Activated T-cell treated with anti-CD3 and anti-CD28 coated beads, Interleukin-2, amount 50 U/mL, for 72 hours (primary cell): ENCODE measurements at regions not wholly inside any gene's neighbourhood (a gene's known extent, or its start where the extent isn't known, plus 50 kb on each side); places are given as distances from the start of the nearest gene placed in this dataset.
"Not testable (repeated sequence)": the region's sequence is repeated elsewhere in the genome, so short reads cannot be mapped to it uniquely, and the experiment has no call there.

Experiments used
- ATAC-seq, 2 donors: fragments of 150-1000 bp; cut with Tn5 transposase; replicated peaks in 1 of 2; 2 replicates each; pipeline ENCODE4 v1.10.0; 2021; ENCODE audit warnings: moderate library complexity in 2 of 2, mild to moderate bottlenecking in 1 of 2
- DNase-seq, 2 donors: peaks; one replicate each; pipeline ENCODE4 v3.0.0; 2021 to 2022; ENCODE audit warnings: mixed read lengths in 1 of 2
- H3K27ac Mint-ChIP-seq: one replicate; pipeline ENCODE4 v1.8.0; 2022; ENCODE audit warnings: mild to moderate bottlenecking, moderate library complexity, mixed read lengths
- H3K27me3 Mint-ChIP-seq: one replicate; pipeline ENCODE4 v1.8.0; 2022; ENCODE audit warnings: low read depth, mixed read lengths
- H3K36me3 Mint-ChIP-seq, 2 donors: one replicate each; pipeline ENCODE4 v1.8.0; 2022; ENCODE audit warnings: mixed read lengths in 2 of 2, mild to moderate bottlenecking in 1 of 2; ENCODE audit not compliant: insufficient read depth in 2 of 2
- H3K4me1 Mint-ChIP-seq: one replicate; pipeline ENCODE4 v1.8.0; 2022; ENCODE audit warnings: low read depth, mixed read lengths
- H3K4me3 Mint-ChIP-seq, 2 donors: one replicate each; pipeline ENCODE4 v1.8.0; 2022; ENCODE audit warnings: mild to moderate bottlenecking in 2 of 2, mixed read lengths in 2 of 2, moderate library complexity in 2 of 2
- H3K9me3 Mint-ChIP-seq, 2 donors: one replicate each; pipeline ENCODE4 v1.8.0; 2022; ENCODE audit warnings: mixed read lengths in 2 of 2

GRCh38 chr4:66782751-66783150 lies 762.6 kb downstream of the CENPC start:
- not testable (repeated sequence) for ATAC-seq, H3K4me1 Mint-ChIP-seq, H3K27ac Mint-ChIP-seq, H3K27me3 Mint-ChIP-seq, H3K36me3 Mint-ChIP-seq, H3K4me3 Mint-ChIP-seq, DNase-seq
- H3K9me3 Mint-ChIP-seq, result peaks cover 0 to 10% of the 10 kb centered on the region in 2 donors

GRCh38 chr4:66777097-66777496 lies 768.2 kb downstream of the CENPC start:
- Mint-ChIP-seq H3K4me3 (no peak overlapping the region), H3K36me3 (no peaks in the 10 kb centered on the region), H3K9me3 (peaks cover 0 to 15% of the 10 kb centered on the region in 2 donors), H3K27ac (no peak overlapping the region), H3K4me1 (no peaks in the 10 kb centered on the region), H3K27me3 (no peaks in the 10 kb centered on the region)
- ATAC-seq (no peak), DNase-seq (no peak)

- H3K27ac Mint-ChIP-seq, result no peak overlapping the region
- no peaks in the 10 kb centered on the region for H3K27me3 Mint-ChIP-seq
- no peaks in the 10 kb centered on the region for H3K4me1 Mint-ChIP-seq
- no peak overlapping the region for H3K4me3 Mint-ChIP-seq
- no peaks in the 10 kb centered on the region for H3K36me3 Mint-ChIP-seq
- peaks cover 3 to 12% of the 10 kb centered on the region in 2 donors for H3K9me3 Mint-ChIP-seq
- ATAC-seq (no peak), DNase-seq (no peak)
Measured at GRCh38 chr4:66769441-66769840, 775.9 kb downstream of the CENPC start.

GRCh38 chr4:66767442-66767841 lies 777.9 kb downstream of the CENPC start:
- H3K36me3 Mint-ChIP-seq, result no peaks in the 10 kb centered on the region
- no peak for DNase-seq
- no peaks in the 10 kb centered on the region for H3K4me1 Mint-ChIP-seq
- peaks cover 7 to 14% of the 10 kb centered on the region in 2 donors for H3K9me3 Mint-ChIP-seq
- no peak for ATAC-seq
- no peaks in the 10 kb centered on the region for H3K27me3 Mint-ChIP-seq
- H3K4me3 Mint-ChIP-seq, result no peak overlapping the region
- no peak overlapping the region for H3K27ac Mint-ChIP-seq

GRCh38 chr4:66766557-66766956 lies 778.7 kb downstream of the CENPC start:
- H3K27me3 Mint-ChIP-seq, result no peaks in the 10 kb centered on the region
- no peak for DNase-seq
- peaks cover 6 to 10% of the 10 kb centered on the region in 2 donors for H3K9me3 Mint-ChIP-seq
- no peak overlapping the region for H3K4me3 Mint-ChIP-seq
- H3K36me3 Mint-ChIP-seq, result no peaks in the 10 kb centered on the region
- H3K4me1 Mint-ChIP-seq, result no peaks in the 10 kb centered on the region
- no peak for ATAC-seq
- H3K27ac Mint-ChIP-seq, result no peak overlapping the region

GRCh38 chr4:66750273-66750672 lies 795.0 kb downstream of the CENPC start:
- Mint-ChIP-seq H3K27me3 (no peaks in the 10 kb centered on the region), H3K4me3 (no peak overlapping the region), H3K36me3 (no peaks in the 10 kb centered on the region), H3K9me3 (peaks cover 2% of the 10 kb centered on the region in 2 donors), H3K4me1 (no peaks in the 10 kb centered on the region), H3K27ac (no peak overlapping the region)
- no peak for DNase-seq
- ATAC-seq, result no peak

GRCh38 chr4:66746918-66747317 lies 798.4 kb downstream of the CENPC start:
- H3K36me3 Mint-ChIP-seq, DNase-seq, H3K27ac Mint-ChIP-seq, H3K9me3 Mint-ChIP-seq, H3K4me3 Mint-ChIP-seq, H3K27me3 Mint-ChIP-seq, H3K4me1 Mint-ChIP-seq, ATAC-seq: not testable (repeated sequence)

GRCh38 chr4:66741081-66741480 lies 804.2 kb downstream of the CENPC start:
- no peak for DNase-seq
- ATAC-seq, result no peak
- Mint-ChIP-seq H3K36me3 (no peaks in the 10 kb centered on the region), H3K9me3 (peaks cover 2% of the 10 kb centered on the region in 2 donors), H3K4me1 (no peaks in the 10 kb centered on the region), H3K4me3 (no peak overlapping the region), H3K27ac (no peak overlapping the region), H3K27me3 (no peaks in the 10 kb centered on the region)

- Mint-ChIP-seq H3K36me3 (no peaks in the 10 kb centered on the region), H3K27me3 (no peaks in the 10 kb centered on the region), H3K4me1 (no peaks in the 10 kb centered on the region), H3K4me3 (no peak overlapping the region), H3K9me3 (peaks cover under 1 to 6% of the 10 kb centered on the region in 2 donors), H3K27ac (no peak overlapping the region)
- DNase-seq (no peak), ATAC-seq (no peak)
Measured at GRCh38 chr4:66736606-66737005, 808.7 kb downstream of the CENPC start.

GRCh38 chr4:66728280-66728679 lies 817.0 kb downstream of the CENPC start:
- peaks cover 3 to 9% of the 10 kb centered on the region in 2 donors for H3K9me3 Mint-ChIP-seq
- no peak for DNase-seq
- no peak overlapping the region for H3K27ac Mint-ChIP-seq
- H3K36me3 Mint-ChIP-seq, result no peaks in the 10 kb centered on the region
- no peaks in the 10 kb centered on the region for H3K27me3 Mint-ChIP-seq
- H3K4me3 Mint-ChIP-seq, result no peak overlapping the region
- ATAC-seq, result no peak
- H3K4me1 Mint-ChIP-seq, result no peaks in the 10 kb centered on the region

- H3K4me3 Mint-ChIP-seq, H3K4me1 Mint-ChIP-seq, DNase-seq, H3K27me3 Mint-ChIP-seq, H3K27ac Mint-ChIP-seq, ATAC-seq, H3K36me3 Mint-ChIP-seq: not testable (repeated sequence)
- peaks cover 9 to 17% of the 10 kb centered on the region in 2 donors for H3K9me3 Mint-ChIP-seq
Measured at GRCh38 chr4:66712301-66712921, 832.9 kb downstream of the CENPC start.

GRCh38 chr4:66704243-66704642 lies 841.1 kb downstream of the CENPC start:
- no peak for DNase-seq
- H3K9me3 Mint-ChIP-seq, result peaks cover 0 to 6% of the 10 kb centered on the region in 2 donors
- H3K4me1 Mint-ChIP-seq, result no peaks in the 10 kb centered on the region
- no peak overlapping the region for H3K27ac Mint-ChIP-seq
- H3K36me3 Mint-ChIP-seq, result no peaks in the 10 kb centered on the region
- no peaks in the 10 kb centered on the region for H3K27me3 Mint-ChIP-seq
- no peak overlapping the region for H3K4me3 Mint-ChIP-seq
- no peak for ATAC-seq

GRCh38 chr4:66694739-66695138 lies 850.6 kb downstream of the CENPC start:
- DNase-seq (no peak), ATAC-seq (no peak)
- H3K4me1 Mint-ChIP-seq, result no peaks in the 10 kb centered on the region
- H3K4me3 Mint-ChIP-seq, result no peak overlapping the region
- peaks cover 0 to 2% of the 10 kb centered on the region in 2 donors for H3K9me3 Mint-ChIP-seq
- no peak overlapping the region for H3K27ac Mint-ChIP-seq
- no peaks in the 10 kb centered on the region for H3K36me3 Mint-ChIP-seq
- no peaks in the 10 kb centered on the region for H3K27me3 Mint-ChIP-seq

- no peaks in the 10 kb centered on the region for H3K27me3 Mint-ChIP-seq
Measured at GRCh38 chr4:66693694-66694093, 851.6 kb downstream of the CENPC start.

More at GRCh38 chr4:66693694-66694093, 851.6 kb downstream of the CENPC start:
- no peaks in the 10 kb centered on the region for H3K4me1 Mint-ChIP-seq
- peaks cover 0 to 2% of the 10 kb centered on the region in 2 donors for H3K9me3 Mint-ChIP-seq
- ATAC-seq (no peak), DNase-seq (no peak)
- no peak overlapping the region for H3K4me3 Mint-ChIP-seq
- H3K36me3 Mint-ChIP-seq, result no peaks in the 10 kb centered on the region
- H3K27ac Mint-ChIP-seq, result no peak overlapping the region
